Thyroid gland (tissue), 4 donors: ENCODE measurements at regions not wholly inside any gene's neighbourhood (a gene's known extent, or its start where the extent isn't known, plus 50 kb on each side); places are given as distances from the start of the nearest gene placed in this dataset.
"Not testable (repeated sequence)": the region's sequence is repeated elsewhere in the genome, so short reads cannot be mapped to it uniquely, and the experiment has no call there.

Source experiments
- DNase-seq, 2 donors: peaks; one replicate each; pipeline ENCODE4 v3.0.0-alpha.2; 2019
- H3K27ac ChIP-seq, 3 donors: fragments of 200-600 bp; sonication (generic); 1 replicate in 2 of 3; 2 replicates in 1 of 3; pipeline ENCODE4 v1.5.1; 2016 to 2019; ENCODE audit warnings: mild to moderate bottlenecking in 1 of 3, moderate library complexity in 1 of 3
- H3K27me3 ChIP-seq: fragments of 200-600 bp; sonication (generic); one replicate; pipeline ENCODE4 v1.5.1; 2019
- H3K36me3 ChIP-seq, 2 donors: fragments of 200-600 bp; sonication (generic); one replicate each; pipeline ENCODE4 v1.5.1; 2016 to 2019
- H3K4me1 ChIP-seq, 2 donors: fragments of 200-600 bp; sonication (generic); one replicate each; pipeline ENCODE4 v1.5.1; 2017 to 2019
- H3K4me3 ChIP-seq, 3 donors: fragments of 200-600 bp; sonication (generic); replicated peaks in 1 of 3; 1 replicate in 2 of 3; 2 replicates in 1 of 3; pipeline ENCODE4 v1.5.1; 2016; ENCODE audit warnings: mild to moderate bottlenecking in 1 of 3
- H3K9me3 ChIP-seq: fragments of 200-600 bp; sonication (generic); one replicate; pipeline ENCODE4 v1.5.1; 2017
- CTCF ChIP-seq, 6 experiments: fragments of 200-600 bp in 3 of 6; fragments of 450-650 bp in 3 of 6; sonication (generic) in 3 of 6; IDR thresholded peaks; one replicate each; pipeline ENCODE4 v1.5.1; 2016 to 2019; ENCODE audit warnings: antibody characterized with exemption in 6 of 6, mild to moderate bottlenecking in 2 of 6, inconsistent platforms in 1 of 6, moderate library complexity in 1 of 6
- POLR2A ChIP-seq, 2 donors: fragments of 450-650 bp; IDR thresholded peaks; one replicate each; pipeline ENCODE4 v1.6.1; 2017; ENCODE audit warnings: antibody characterized with exemption in 2 of 2, mild to moderate bottlenecking in 2 of 2, moderate library complexity in 1 of 2
- WGBS, 2 donors: methylation state at CpG; one replicate each; pipeline ENCODE4 v1.1.5; 2017; 5-methylcytosine and 5-hydroxymethylcytosine counted together
- intact Hi-C: fragments of 100-400 bp; cut with DNase I; formaldehyde crosslinking; loops from one replicate; pipeline ENCODE4 v1.15.1; 2023

GRCh38 chr20:48124960-48125359 lies 339.7 kb upstream of the SULF2 start:
- Histone ChIP-seq H3K27me3 (no peaks in the 10 kb centered on the region), H3K9me3 (no peaks in the 10 kb centered on the region), H3K4me1 (no peaks in the 10 kb centered on the region), H3K36me3 (no peaks in the 10 kb centered on the region), H3K4me3 (no peak overlapping the region), H3K27ac (no peak overlapping the region)
- no peak for DNase-seq
- intact Hi-C loops = no loop called here
- TF ChIP-seq POLR2A (IDR thresholded peaks at IDR 0.05) (no peak), CTCF (IDR thresholded peaks at IDR 0.05) (no peak)
- WGBS, 2 donors = 59 to 75% methylated on average over 9 of the region's 9 CpGs

GRCh38 chr20:48124181-48124782 lies 339.0 kb upstream of the SULF2 start:
- DNase-seq = no peak
- WGBS, 2 donors = 58 to 64% methylated on average over 14 of the region's 14 CpGs
- H3K4me3 ChIP-seq = no peak overlapping the region
- H3K4me1 ChIP-seq = no peaks in the 10 kb centered on the region
- no peaks in the 10 kb centered on the region for H3K9me3 ChIP-seq
- TF ChIP-seq CTCF (IDR thresholded peaks at IDR 0.05) = no peak
- intact Hi-C loops = no loop called here
- no peak overlapping the region for H3K27ac ChIP-seq
- no peaks in the 10 kb centered on the region for H3K36me3 ChIP-seq
- no peaks in the 10 kb centered on the region for H3K27me3 ChIP-seq

- Histone ChIP-seq H3K27me3 (no peaks in the 10 kb centered on the region), H3K36me3 (no peaks in the 10 kb centered on the region), H3K9me3 (no peaks in the 10 kb centered on the region), H3K4me1 (no peaks in the 10 kb centered on the region), H3K4me3 (no peak overlapping the region), H3K27ac (no peak overlapping the region)
- no peak for DNase-seq
- WGBS, 2 donors = 80 to 86% methylated on average over 8 of the region's 8 CpGs
- TF ChIP-seq CTCF (IDR thresholded peaks at IDR 0.05) (no peak), POLR2A (IDR thresholded peaks at IDR 0.05) (no peak)
- intact Hi-C loops = no loop called here
These were observed 334.8 kb upstream of the SULF2 start for GRCh38 chr20:48120120-48120519.

- 92 to 95% methylated on average over 4 to 5 of the region's 5 CpGs for WGBS, 2 donors
- DNase-seq, H3K9me3 ChIP-seq, H3K4me1 ChIP-seq, H3K36me3 ChIP-seq, H3K27ac ChIP-seq, H3K27me3 ChIP-seq, intact Hi-C loops, H3K4me3 ChIP-seq: not testable (repeated sequence)
These were observed 334.1 kb upstream of the SULF2 start for GRCh38 chr20:48119389-48119788.

GRCh38 chr20:48115502-48115901 lies 330.2 kb upstream of the SULF2 start:
- Histone ChIP-seq H3K4me3 (no peak overlapping the region), H3K27ac (no peak overlapping the region), H3K27me3 (no peaks in the 10 kb centered on the region), H3K4me1 (no peaks in the 10 kb centered on the region), H3K36me3 (no peaks in the 10 kb centered on the region), H3K9me3 (no peaks in the 10 kb centered on the region)
- DNase-seq = no peak
- TF ChIP-seq CTCF (IDR thresholded peaks at IDR 0.05) (no peak), POLR2A (IDR thresholded peaks at IDR 0.05) (no peak)
- intact Hi-C loops = no loop called here
- 82 to 89% methylated on average over 4 of the region's 4 CpGs for WGBS, 2 donors

GRCh38 chr20:48107560-48107959 lies 322.3 kb upstream of the SULF2 start:
- intact Hi-C loops = no loop called here
- 71 to 79% methylated on average over 9 of the region's 9 CpGs for WGBS, 2 donors
- TF ChIP-seq POLR2A (IDR thresholded peaks at IDR 0.05) (no peak), CTCF (IDR thresholded peaks at IDR 0.05) (no peak)

More at GRCh38 chr20:48107560-48107959, 322.3 kb upstream of the SULF2 start:
- Histone ChIP-seq H3K4me1 (no peaks in the 10 kb centered on the region), H3K4me3 (no peak overlapping the region), H3K36me3 (no peaks in the 10 kb centered on the region), H3K9me3 (no peaks in the 10 kb centered on the region), H3K27ac (no peak overlapping the region), H3K27me3 (no peaks in the 10 kb centered on the region)
- no peak for DNase-seq
